ENCODE measurements at regions not wholly inside any gene's neighbourhood (a gene's known extent, or its start where the extent isn't known, plus 50 kb on each side); places are given as distances from the start of the nearest gene placed in this dataset.

- TF ChIP-seq, protein P1, sequence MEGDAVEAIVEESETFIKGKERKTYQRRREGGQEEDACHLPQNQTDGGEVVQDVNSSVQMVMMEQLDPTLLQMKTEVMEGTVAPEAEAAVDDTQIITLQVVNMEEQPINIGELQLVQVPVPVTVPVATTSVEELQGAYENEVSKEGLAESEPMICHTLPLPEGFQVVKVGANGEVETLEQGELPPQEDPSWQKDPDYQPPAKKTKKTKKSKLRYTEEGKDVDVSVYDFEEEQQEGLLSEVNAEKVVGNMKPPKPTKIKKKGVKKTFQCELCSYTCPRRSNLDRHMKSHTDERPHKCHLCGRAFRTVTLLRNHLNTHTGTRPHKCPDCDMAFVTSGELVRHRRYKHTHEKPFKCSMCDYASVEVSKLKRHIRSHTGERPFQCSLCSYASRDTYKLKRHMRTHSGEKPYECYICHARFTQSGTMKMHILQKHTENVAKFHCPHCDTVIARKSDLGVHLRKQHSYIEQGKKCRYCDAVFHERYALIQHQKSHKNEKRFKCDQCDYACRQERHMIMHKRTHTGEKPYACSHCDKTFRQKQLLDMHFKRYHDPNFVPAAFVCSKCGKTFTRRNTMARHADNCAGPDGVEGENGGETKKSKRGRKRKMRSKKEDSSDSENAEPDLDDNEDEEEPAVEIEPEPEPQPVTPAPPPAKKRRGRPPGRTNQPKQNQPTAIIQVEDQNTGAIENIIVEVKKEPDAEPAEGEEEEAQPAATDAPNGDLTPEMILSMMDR (IDR thresholded peaks at IDR 0.05): no peak
- TF ChIP-seq POLR2A (IDR thresholded peaks at IDR 0.05): no peak
- TF ChIP-seq EP300 (IDR thresholded peaks at IDR 0.05): no peak
- no peak for TF ChIP-seq POLR2AphosphoS5 (IDR thresholded peaks at IDR 0.05)
Observed at GRCh38 chr12:90883456-90883855, 71.5 kb downstream of the CCER1 start.

All from stomach (tissue), 4 donors.